SH-SY5Y (cell line): ENCODE measurements at regions not wholly inside any gene's neighbourhood (a gene's known extent, or its start where the extent isn't known, plus 50 kb on each side); places are given as distances from the start of the nearest gene placed in this dataset.

Source experiments
- GATA2 ChIP-seq: IDR thresholded peaks from 2 replicates; pipeline ENCODE4 v1.6.1; 2011; ENCODE audit warnings: mild to moderate bottlenecking, low read depth, low read length
- GATA3 ChIP-seq: IDR thresholded peaks from 2 replicates; pipeline ENCODE4 v1.6.1; 2011; ENCODE audit warnings: low read depth, mild to moderate bottlenecking, low read length, moderate library complexity

DNA sequence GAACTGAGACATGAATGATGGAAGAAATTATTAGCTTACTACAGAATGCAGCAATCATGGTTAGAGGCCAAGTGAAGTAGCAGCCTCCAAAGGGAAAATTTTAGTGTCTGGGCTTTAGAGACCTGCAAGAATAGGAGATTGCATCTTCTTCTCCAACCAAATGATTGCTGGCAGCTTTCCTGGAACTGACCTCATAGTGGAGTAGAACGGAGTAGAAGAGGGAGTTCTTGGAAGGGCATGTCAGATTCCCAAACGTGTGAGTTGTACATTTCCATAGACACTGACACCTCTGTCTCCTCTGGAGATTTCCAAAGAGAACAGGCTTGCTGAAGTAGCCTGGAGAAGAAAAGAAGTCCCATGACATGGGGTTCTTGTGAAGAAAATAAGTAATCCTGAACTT lies 169.8 kb upstream of the ERBB4 start:
- TF ChIP-seq GATA2 (no peak), GATA3 (no peak)
